ENCODE measurements at regions not wholly inside any gene's neighbourhood (a gene's known extent, or its start where the extent isn't known, plus 50 kb on each side); places are given as distances from the start of the nearest gene placed in this dataset.

DNA sequence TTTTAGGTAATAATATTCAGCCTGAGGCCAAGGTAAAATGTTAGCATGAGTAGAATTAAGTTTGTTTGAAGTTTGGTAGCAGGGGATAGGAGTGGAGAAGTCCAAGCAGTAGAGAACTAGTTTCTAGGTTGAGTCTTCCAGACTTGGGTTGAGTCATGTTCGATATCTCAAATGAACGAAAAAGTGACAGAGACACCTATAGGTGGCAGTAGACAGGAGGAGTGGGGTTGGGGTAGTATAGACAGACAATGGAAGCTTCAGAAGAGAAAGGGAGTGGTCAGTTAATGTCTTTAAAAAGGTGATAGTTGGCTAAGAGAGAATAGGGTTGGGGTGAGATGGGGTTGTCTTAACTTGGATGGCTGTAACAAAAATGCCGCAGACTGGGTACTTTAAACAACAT lies 58.7 kb upstream of the EMCN start:
- Histone ChIP-seq H3K27ac (no peak overlapping the region), H3K9me3 (ENCODE audit: low read depth) (no peaks in the 10 kb centered on the region), H3K36me3 (no peaks in the 10 kb centered on the region), H3K4me1 (ENCODE audit: low read depth) (no peaks in the 10 kb centered on the region), H3K4me3 (no peak overlapping the region), H3K27me3 (no peaks in the 10 kb centered on the region)
- TF ChIP-seq, protein P1, sequence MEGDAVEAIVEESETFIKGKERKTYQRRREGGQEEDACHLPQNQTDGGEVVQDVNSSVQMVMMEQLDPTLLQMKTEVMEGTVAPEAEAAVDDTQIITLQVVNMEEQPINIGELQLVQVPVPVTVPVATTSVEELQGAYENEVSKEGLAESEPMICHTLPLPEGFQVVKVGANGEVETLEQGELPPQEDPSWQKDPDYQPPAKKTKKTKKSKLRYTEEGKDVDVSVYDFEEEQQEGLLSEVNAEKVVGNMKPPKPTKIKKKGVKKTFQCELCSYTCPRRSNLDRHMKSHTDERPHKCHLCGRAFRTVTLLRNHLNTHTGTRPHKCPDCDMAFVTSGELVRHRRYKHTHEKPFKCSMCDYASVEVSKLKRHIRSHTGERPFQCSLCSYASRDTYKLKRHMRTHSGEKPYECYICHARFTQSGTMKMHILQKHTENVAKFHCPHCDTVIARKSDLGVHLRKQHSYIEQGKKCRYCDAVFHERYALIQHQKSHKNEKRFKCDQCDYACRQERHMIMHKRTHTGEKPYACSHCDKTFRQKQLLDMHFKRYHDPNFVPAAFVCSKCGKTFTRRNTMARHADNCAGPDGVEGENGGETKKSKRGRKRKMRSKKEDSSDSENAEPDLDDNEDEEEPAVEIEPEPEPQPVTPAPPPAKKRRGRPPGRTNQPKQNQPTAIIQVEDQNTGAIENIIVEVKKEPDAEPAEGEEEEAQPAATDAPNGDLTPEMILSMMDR (IDR thresholded peaks at IDR 0.05; ENCODE audit: low read depth, low read length), result no peak
- DNase-seq (ENCODE audit: low read depth in 1 of 2, low spot score in 1 of 2), result no peak

DNA sequence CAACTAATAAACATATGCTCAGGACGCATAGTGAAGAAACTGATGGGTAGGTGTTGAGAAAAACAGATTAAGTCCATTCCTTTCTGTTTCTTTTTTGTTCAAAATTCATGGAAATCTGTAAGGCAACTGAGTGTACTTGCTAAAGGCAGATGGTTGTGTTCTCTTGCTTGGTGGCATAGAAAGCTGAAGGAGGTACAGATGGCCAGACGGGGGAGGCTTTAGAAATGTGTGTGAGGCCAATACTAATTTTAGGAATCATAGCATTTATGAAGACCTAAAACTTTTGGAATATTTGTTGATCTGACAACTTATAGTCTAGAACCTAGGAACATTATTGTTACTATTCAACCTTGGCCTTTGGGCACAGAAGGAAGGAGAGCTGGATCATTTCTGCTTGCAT lies 56.8 kb upstream of the EMCN start:
- no peaks in the 10 kb centered on the region for H3K36me3 ChIP-seq
- TF ChIP-seq, protein P1 (IDR thresholded peaks at IDR 0.05; ENCODE audit: low read depth, low read length), result no peak
- no peaks in the 10 kb centered on the region for H3K27me3 ChIP-seq
- no peak for DNase-seq (ENCODE audit: low read depth in 1 of 2, low spot score in 1 of 2)
- H3K4me1 ChIP-seq (ENCODE audit: low read depth), result no peaks in the 10 kb centered on the region
- no peak overlapping the region for H3K27ac ChIP-seq
- no peak overlapping the region for H3K4me3 ChIP-seq
- H3K9me3 ChIP-seq (ENCODE audit: low read depth), result no peaks in the 10 kb centered on the region

DNA sequence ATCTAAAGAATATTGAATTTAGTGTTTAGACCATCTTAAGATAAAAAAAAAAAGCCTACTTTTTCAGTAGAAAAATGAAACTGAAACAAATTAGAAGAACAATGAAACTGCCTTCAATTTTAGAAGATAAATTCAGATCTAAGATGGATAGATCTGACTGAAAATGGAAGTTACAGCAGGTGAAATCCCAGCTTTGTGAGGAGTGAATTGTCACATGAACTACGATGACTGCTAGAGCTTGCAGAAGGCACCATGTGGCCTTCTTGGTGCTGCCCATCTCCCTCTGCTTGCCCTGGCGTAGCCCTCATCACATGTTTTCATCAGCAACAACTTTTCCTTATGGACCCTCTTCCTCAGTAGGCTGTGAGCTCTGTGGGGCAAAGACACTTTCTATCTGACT lies 51.4 kb upstream of the EMCN start:
- TF ChIP-seq, protein P1 (IDR thresholded peaks at IDR 0.05; ENCODE audit: low read depth, low read length), result no peak
- H3K36me3 ChIP-seq, result no peaks in the 10 kb centered on the region

More for the DNA sequence above, 51.4 kb upstream of the EMCN start:
- Histone ChIP-seq H3K27me3 (no peaks in the 10 kb centered on the region), H3K9me3 (ENCODE audit: low read depth) (no peaks in the 10 kb centered on the region), H3K4me3 (no peak overlapping the region), H3K27ac (no peak overlapping the region), H3K4me1 (ENCODE audit: low read depth) (no peaks in the 10 kb centered on the region)
- DNase-seq (ENCODE audit: low read depth in 1 of 2, low spot score in 1 of 2), result no peak

Data from cardiac muscle cell (in vitro differentiated cells and primary cell).